ENCODE measurements at regions not wholly inside any gene's neighbourhood (a gene's known extent, or its start where the extent isn't known, plus 50 kb on each side); places are given as distances from the start of the nearest gene placed in this dataset.
A peak's percentile ranks its signal among the peaks of the same experiment; 100 is the strongest.

DNA sequence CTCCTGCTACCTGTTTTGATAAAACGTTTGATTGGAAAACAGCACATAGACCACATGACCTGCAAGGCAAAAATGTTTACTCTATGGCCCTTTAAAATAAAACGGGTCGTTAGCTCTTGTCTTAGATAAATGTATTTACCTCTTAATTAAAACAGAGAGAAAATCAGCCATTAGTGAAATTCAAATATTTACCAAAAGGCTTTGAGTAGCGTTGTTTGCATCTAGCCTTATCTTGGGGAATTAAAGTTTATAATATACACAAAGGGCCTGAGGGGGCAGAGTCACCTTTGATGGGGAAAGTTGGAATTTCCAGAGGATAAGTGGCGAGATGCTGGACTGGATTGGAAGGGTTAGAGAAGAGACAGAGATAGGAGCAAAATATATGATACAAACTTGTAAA is 111.3 kb downstream of the FBXO4 start:
- DNase-seq (ENCODE audit: low read depth), result no peak
- H3K4me3 ChIP-seq (ENCODE audit: control insufficient read depth, low read depth, low read length), result no peak overlapping the region
- TF ChIP-seq, protein P1, sequence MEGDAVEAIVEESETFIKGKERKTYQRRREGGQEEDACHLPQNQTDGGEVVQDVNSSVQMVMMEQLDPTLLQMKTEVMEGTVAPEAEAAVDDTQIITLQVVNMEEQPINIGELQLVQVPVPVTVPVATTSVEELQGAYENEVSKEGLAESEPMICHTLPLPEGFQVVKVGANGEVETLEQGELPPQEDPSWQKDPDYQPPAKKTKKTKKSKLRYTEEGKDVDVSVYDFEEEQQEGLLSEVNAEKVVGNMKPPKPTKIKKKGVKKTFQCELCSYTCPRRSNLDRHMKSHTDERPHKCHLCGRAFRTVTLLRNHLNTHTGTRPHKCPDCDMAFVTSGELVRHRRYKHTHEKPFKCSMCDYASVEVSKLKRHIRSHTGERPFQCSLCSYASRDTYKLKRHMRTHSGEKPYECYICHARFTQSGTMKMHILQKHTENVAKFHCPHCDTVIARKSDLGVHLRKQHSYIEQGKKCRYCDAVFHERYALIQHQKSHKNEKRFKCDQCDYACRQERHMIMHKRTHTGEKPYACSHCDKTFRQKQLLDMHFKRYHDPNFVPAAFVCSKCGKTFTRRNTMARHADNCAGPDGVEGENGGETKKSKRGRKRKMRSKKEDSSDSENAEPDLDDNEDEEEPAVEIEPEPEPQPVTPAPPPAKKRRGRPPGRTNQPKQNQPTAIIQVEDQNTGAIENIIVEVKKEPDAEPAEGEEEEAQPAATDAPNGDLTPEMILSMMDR (conservative IDR thresholded peaks at IDR 0.05; ENCODE audit: control insufficient read depth, insufficient read depth, low read depth, low read length), result no peak

DNA sequence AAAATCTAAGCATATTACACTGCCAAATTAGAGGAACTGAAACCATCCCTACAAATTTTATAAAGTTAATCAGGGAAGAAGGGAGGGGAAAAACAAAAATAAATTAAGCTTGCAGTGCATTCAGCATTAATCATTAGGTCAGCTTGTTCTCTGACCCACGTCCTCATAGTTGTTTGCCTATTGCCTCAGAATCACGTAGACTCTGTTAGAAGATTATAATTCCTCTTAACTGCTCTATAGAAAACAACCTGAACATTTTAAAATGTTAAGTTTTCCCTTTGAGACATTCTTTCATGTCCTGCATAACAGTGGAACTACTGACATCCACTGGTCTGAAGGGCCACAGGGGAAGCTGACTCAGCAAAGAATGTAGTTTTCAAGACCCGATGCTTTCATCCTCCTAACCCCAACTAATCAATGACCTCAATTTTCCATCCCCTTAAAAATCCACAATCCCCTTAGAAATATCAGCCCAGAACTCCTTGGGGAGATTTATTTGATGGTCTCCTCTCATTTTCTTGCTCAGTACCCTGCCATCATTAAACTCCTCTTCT is 112.4 kb downstream of the FBXO4 start:
- no peak for DNase-seq (ENCODE audit: low read depth)
- TF ChIP-seq, protein P1 (conservative IDR thresholded peaks at IDR 0.05; ENCODE audit: control insufficient read depth, insufficient read depth, low read depth, low read length), result no peak
- H3K4me3 ChIP-seq (ENCODE audit: control insufficient read depth, low read depth, low read length), result no peak overlapping the region

DNA sequence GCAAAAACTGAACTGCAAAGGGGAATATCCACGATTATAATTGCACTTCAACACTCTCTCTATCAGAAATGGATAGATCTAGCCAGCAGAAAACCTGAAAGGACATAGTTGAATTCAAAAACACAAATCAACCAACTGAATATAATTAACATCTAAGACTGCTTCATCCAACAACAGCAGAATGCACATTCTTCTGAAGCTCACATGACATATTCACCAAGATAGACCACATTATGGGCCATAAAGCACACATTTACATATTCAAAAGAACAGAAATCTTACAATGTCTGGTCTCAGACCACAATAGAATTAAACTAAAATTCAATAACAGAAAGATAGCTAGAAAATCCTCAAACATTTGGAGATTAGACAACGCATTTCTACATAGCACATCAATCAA is 118.3 kb downstream of the FBXO4 start:
- TF ChIP-seq, protein P1 (conservative IDR thresholded peaks at IDR 0.05; ENCODE audit: control insufficient read depth, insufficient read depth, low read depth, low read length), result no peak
- H3K4me3 ChIP-seq (ENCODE audit: control insufficient read depth, low read depth, low read length), result no peak overlapping the region
- DNase-seq (ENCODE audit: low read depth), result no peak

DNA sequence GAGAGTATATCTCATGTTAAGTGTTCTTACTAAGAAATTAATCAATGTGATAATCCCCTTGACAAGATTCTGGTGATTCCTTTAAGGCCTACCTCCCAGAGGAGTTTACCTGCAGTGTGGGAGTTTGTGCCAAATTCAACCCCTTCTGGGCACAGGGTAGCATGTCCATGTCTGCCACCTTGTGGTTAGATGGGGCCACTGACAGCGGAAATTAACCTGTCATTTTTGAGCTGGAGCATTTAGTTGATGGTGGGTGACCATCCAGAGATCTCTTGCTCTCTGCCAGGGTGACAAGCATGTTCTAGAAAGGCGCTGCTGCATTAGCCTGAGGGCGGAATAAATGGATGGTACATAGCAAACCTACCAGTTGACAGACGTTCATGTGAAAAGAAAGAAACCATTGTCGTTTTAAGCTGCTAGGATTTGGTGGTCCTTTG is 132.2 kb downstream of the FBXO4 start:
- no peak overlapping the region for H3K4me3 ChIP-seq (ENCODE audit: control insufficient read depth, low read depth, low read length)
- TF ChIP-seq, protein P1 (conservative IDR thresholded peaks at IDR 0.05; ENCODE audit: control insufficient read depth, insufficient read depth, low read depth, low read length), result peak; percentile 89
- DNase-seq (ENCODE audit: low read depth), result peak; percentile 46

DNA sequence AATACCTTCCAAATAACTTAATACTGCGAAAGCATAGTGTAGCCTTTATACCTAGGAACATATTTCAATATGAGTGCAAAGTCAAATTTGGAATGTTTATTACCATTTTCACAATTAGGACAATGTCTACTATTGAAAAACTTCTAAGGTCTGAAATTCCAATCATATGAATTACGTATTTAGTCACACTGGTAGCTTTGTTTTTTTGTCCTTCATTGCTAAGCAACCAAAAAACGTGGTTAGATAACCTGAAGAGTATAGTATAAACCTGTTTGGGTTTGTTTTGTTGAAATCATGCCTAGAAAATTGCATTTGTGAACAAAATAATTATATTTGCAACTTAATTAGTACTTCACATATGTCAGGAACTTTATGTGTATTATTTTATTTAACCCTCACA is 134.2 kb downstream of the FBXO4 start:
- peak; percentile 2 for DNase-seq (ENCODE audit: low read depth)
- no peak overlapping the region for H3K4me3 ChIP-seq (ENCODE audit: control insufficient read depth, low read depth, low read length)
- TF ChIP-seq, protein P1 (conservative IDR thresholded peaks at IDR 0.05; ENCODE audit: control insufficient read depth, insufficient read depth, low read depth, low read length), result no peak

DNA sequence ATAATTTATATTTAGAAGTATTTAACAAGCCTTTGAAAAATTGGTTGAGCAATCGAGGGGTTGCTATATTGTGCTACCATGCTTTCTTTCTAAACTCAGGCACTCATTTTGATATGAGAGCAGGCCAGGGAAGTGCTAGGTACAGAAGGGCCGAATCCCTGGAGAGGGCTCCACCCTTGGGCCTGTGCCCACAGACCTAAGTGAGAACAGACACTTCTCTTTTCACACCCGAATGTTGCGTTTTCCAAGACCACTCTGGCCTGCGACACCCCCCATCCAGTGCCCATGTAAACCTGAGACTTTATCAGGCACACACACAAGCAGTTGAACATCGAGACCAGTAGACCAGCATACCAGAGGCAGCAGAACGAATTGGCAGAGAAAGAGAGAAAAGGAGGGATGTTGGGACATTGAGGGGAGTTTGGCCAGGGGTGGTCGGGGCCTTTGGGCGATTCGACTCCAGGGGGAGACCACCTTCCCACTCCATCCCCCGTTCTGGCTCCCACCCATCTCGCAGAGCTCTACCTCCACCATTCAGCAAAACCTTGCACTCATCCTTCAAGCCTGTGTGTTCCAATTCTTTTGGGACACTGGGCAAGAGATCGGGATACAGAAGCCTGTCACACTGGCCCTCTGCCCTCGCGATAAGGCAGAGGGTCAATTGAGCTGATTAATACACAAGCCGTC is 134.8 kb downstream of the FBXO4 start:
- TF ChIP-seq, protein P1 (conservative IDR thresholded peaks at IDR 0.05; ENCODE audit: control insufficient read depth, insufficient read depth, low read depth, low read length), result no peak
- no peak for DNase-seq (ENCODE audit: low read depth)
- no peak overlapping the region for H3K4me3 ChIP-seq (ENCODE audit: control insufficient read depth, low read depth, low read length)

Data from fibroblast of mammary gland (primary cell).